Loucy (cell line): ENCODE measurements at regions not wholly inside any gene's neighbourhood (a gene's known extent, or its start where the extent isn't known, plus 50 kb on each side); places are given as distances from the start of the nearest gene placed in this dataset.

Experiments
- EZH2phosphoT487 ChIP-seq: fragments of 200-600 bp; IDR thresholded peaks from 2 replicates; pipeline ENCODE4 v1.6.1; 2018; ENCODE audit warnings: antibody characterized with exemption, mild to moderate bottlenecking, moderate library complexity, borderline replicate concordance
- TF ChIP-seq, protein P1 (sequence below): fragments of 200-600 bp; sonication (generic); conservative IDR thresholded peaks from 2 replicates; pipeline ENCODE4 v1.5.1; 2014; ENCODE audit warnings: mild to moderate bottlenecking, antibody characterized with exemption, low read length

DNA sequence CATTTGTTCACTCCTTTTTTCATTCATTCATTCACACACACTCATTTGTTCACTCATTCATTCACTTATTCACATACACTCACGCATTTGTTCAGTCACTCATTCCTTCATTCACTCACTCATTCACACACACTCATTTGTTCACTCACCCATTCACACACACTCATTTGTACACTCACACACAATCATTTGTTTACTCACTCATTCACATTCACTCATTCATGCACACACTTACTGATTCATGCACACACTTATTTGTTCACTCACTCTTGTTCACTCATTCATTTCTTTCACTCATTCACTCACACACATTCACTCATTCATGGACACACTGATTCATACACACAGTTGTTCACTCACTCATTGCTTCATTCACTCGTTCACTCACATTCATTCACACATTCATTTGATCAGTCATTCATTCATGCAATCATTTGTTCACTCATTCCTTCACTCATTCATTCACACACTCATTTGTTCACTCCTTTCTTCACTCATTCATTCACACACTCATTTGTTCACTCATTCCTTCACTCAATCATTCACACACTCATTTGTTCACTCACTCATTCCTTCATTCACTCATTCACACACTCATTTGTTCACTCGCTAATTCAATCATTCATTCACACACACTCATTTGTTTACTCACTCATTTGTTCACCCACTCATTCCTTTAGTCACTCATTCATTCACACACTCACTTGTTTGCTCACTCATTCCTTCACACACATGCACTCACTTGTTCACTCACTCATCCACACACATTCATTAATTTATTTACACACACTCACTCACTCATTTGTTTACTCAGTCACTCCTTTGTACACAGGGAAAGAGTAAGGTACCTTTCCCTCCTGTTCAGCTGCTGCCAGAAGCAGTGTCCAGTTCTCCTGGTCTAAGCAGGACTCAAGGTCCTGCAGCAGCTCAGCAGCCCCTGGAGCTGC is 50.7 kb upstream of the BHLHE23 start:
- TF ChIP-seq, protein P1, sequence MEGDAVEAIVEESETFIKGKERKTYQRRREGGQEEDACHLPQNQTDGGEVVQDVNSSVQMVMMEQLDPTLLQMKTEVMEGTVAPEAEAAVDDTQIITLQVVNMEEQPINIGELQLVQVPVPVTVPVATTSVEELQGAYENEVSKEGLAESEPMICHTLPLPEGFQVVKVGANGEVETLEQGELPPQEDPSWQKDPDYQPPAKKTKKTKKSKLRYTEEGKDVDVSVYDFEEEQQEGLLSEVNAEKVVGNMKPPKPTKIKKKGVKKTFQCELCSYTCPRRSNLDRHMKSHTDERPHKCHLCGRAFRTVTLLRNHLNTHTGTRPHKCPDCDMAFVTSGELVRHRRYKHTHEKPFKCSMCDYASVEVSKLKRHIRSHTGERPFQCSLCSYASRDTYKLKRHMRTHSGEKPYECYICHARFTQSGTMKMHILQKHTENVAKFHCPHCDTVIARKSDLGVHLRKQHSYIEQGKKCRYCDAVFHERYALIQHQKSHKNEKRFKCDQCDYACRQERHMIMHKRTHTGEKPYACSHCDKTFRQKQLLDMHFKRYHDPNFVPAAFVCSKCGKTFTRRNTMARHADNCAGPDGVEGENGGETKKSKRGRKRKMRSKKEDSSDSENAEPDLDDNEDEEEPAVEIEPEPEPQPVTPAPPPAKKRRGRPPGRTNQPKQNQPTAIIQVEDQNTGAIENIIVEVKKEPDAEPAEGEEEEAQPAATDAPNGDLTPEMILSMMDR: no peak
- no peak for TF ChIP-seq EZH2phosphoT487
